Peyer's patch (tissue), 4 donors: ENCODE measurements at regions not wholly inside any gene's neighbourhood (a gene's known extent, or its start where the extent isn't known, plus 50 kb on each side); places are given as distances from the start of the nearest gene placed in this dataset.

Experiments used
- POLR2A ChIP-seq, 2 donors: fragments of 450-650 bp; IDR thresholded peaks; one replicate each; pipeline ENCODE4 v1.5.1; 2017; ENCODE audit warnings: antibody characterized with exemption in 2 of 2, mild to moderate bottlenecking in 2 of 2, moderate library complexity in 2 of 2
- TF ChIP-seq, protein P1 (sequence below), 6 experiments: fragments of 450-650 bp in 4 of 6; fragments of 200-600 bp in 2 of 6; sonication (generic) in 1 of 6; IDR thresholded peaks; one replicate each; pipeline ENCODE4 v1.5.1; 2017 to 2019; ENCODE audit warnings: antibody characterized with exemption in 6 of 6, mild to moderate bottlenecking in 3 of 6, moderate library complexity in 1 of 6

DNA sequence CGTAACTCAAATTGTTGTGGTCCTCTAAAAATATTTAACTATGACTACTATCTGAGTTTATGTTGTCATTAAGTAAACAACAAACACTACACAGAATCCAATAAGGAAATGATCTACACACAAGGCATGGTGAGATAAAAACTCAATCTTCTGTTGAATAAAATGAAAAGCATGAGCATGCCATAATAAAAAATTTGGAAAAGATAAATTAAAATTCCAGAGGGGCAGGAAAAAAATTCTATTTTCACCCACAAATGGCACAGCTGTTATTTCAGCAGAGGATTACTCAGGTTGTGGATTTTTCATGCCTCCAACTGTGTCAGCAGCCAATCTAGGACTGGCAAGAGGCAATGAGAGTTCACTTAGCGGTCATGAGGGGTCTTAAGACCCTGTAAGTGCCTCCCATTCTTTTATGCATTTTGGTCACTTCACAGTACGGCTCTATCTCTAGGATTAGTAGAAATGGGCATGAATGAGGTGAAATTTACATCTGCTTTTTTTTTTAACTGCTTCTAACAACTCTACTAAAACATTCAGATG lies 639.8 kb upstream of the DIPK2B start:
- TF ChIP-seq, protein P1, sequence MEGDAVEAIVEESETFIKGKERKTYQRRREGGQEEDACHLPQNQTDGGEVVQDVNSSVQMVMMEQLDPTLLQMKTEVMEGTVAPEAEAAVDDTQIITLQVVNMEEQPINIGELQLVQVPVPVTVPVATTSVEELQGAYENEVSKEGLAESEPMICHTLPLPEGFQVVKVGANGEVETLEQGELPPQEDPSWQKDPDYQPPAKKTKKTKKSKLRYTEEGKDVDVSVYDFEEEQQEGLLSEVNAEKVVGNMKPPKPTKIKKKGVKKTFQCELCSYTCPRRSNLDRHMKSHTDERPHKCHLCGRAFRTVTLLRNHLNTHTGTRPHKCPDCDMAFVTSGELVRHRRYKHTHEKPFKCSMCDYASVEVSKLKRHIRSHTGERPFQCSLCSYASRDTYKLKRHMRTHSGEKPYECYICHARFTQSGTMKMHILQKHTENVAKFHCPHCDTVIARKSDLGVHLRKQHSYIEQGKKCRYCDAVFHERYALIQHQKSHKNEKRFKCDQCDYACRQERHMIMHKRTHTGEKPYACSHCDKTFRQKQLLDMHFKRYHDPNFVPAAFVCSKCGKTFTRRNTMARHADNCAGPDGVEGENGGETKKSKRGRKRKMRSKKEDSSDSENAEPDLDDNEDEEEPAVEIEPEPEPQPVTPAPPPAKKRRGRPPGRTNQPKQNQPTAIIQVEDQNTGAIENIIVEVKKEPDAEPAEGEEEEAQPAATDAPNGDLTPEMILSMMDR (IDR thresholded peaks at IDR 0.05), result no peak
- no peak for TF ChIP-seq POLR2A (IDR thresholded peaks at IDR 0.05)
